K562 (cell line): ENCODE measurements at regions not wholly inside any gene's neighbourhood (a gene's known extent, or its start where the extent isn't known, plus 50 kb on each side); places are given as distances from the start of the nearest gene placed in this dataset.

Experiments
- ATAC-seq: fragments of 200-7000 bp; cut with Tn5 transposase; 3 replicates; pipeline ENCODE4 v1.9.1; 2020; ENCODE audit warnings: moderate library complexity
- BruUV-seq: library from RNA; stranded (reverse); fragments of 400-500 nt; replicated peaks from 2 replicates; lab custom pipeline; 2021; lab: Mats Ljungman, UMichigan
- CTCF ChIA-PET: fragments of 300-600 bp; formaldehyde crosslinking; extraction: SDS; loops from one replicate; lab custom pipeline; 2021; ENCODE audit warnings: low intra/inter-chr PET ratio; lab: Yijun Ruan, JAX
- POLR2A ChIA-PET: fragments of 300-600, 350-650 bp; sonication (Branson Sonifier 250); formaldehyde crosslinking; extraction: SDS; loops from one replicate; lab custom pipeline; 2021; ENCODE audit warnings: antibody characterized with exemption, inconsistent platforms; lab: Yijun Ruan, JAX
- DNase-seq, 4 experiments: peaks; one replicate each; pipeline versions ENCODE4 v3.0.0 to v3.0.0-alpha.2; 2011 to 2018; ENCODE audit warnings: low spot score in 3 of 4, mixed read lengths in 3 of 4; ENCODE audit errors: extremely low read depth in 1 of 4
- FAIRE-seq: peaks from 2 replicates; lab custom pipeline; 2011; peaks lifted over from hg19 to GRCh38; lab: Jason Lieb, UNC
- H2AFZ ChIP-seq: 2 replicates; pipeline ENCODE4 v1.6.0; 2011; ENCODE audit warnings: low read depth, low read length, control low read depth, inconsistent platforms
- H3K27ac ChIP-seq: fragments of 200-600 bp; 3 replicates; pipeline ENCODE4 v1.8.0; 2011; ENCODE audit warnings: low read depth, mild to moderate bottlenecking, control low read depth, inconsistent platforms, low read length, moderate library complexity, mixed read lengths; ENCODE audit errors: extremely low read depth
- H3K27me3 ChIP-seq, 2 experiments: fragments of 300-600 bp in 1 of 2; 2 replicates in 1 of 2; 3 replicates in 1 of 2; pipeline versions ENCODE4 v1.6.0 to v1.8.0; 2011; ENCODE audit warnings: inconsistent platforms in 2 of 2, low read length in 2 of 2, mild to moderate bottlenecking in 1 of 2, mixed read lengths in 1 of 2, moderate library complexity in 1 of 2; ENCODE audit not compliant: control insufficient read depth in 2 of 2, insufficient read depth in 2 of 2
- H3K36me3 ChIP-seq: fragments of 300-600 bp; 3 replicates; pipeline ENCODE4 v1.8.0; 2011; ENCODE audit warnings: mild to moderate bottlenecking, low read length, inconsistent platforms; ENCODE audit not compliant: control insufficient read depth, insufficient read depth
- H3K4me1 ChIP-seq, 2 experiments: fragments of 200-600 bp in 1 of 2; replicated peaks in 1 of 2; 2 replicates in 1 of 2; 3 replicates in 1 of 2; pipeline versions ENCODE4 v1.5.1 to v1.8.0; 2011; ENCODE audit warnings: inconsistent platforms in 2 of 2, low read length in 2 of 2, mild to moderate bottlenecking in 1 of 2, mixed read lengths in 1 of 2, moderate library complexity in 1 of 2; ENCODE audit not compliant: control insufficient read depth in 2 of 2, insufficient read depth in 2 of 2
- H3K4me2 ChIP-seq: 2 replicates; pipeline ENCODE4 v1.6.1; 2011; ENCODE audit warnings: low read length, control low read depth, inconsistent platforms, mixed read lengths; ENCODE audit not compliant: insufficient read depth
- H3K4me3 ChIP-seq: fragments of 200-600 bp; sonication (generic), shearing (Covaris generic); 2 replicates; pipeline ENCODE4 v1.5.1; 2016; ENCODE audit warnings: control low read depth, inconsistent platforms
- H3K79me2 ChIP-seq: fragments of 200-600 bp; 3 replicates; pipeline ENCODE4 v1.8.0; 2011; ENCODE audit warnings: low read length, inconsistent platforms; ENCODE audit not compliant: control insufficient read depth, insufficient read depth
- H3K9ac ChIP-seq, 2 experiments: 2 replicates each; pipeline versions ENCODE4 v1.6.0 to v1.6.1; 2011; ENCODE audit warnings: low read depth in 2 of 2, low read length in 2 of 2, control low read depth in 1 of 2, inconsistent platforms in 1 of 2, mild to moderate bottlenecking in 1 of 2, mixed read lengths in 1 of 2; ENCODE audit not compliant: insufficient read depth in 1 of 2
- H3K9me1 ChIP-seq: one replicate; pipeline ENCODE4 v1.6.0; 2011; ENCODE audit warnings: inconsistent platforms, mild to moderate bottlenecking, low read length, moderate library complexity; ENCODE audit not compliant: control insufficient read depth, insufficient read depth
- H3K9me3 ChIP-seq: replicated peaks from 2 replicates; pipeline ENCODE4 v1.5.1; 2011; ENCODE audit warnings: low read depth, low read length, inconsistent platforms; ENCODE audit not compliant: control insufficient read depth, insufficient read depth
- H4K20me1 ChIP-seq: replicated peaks from 2 replicates; pipeline ENCODE4 v1.6.1; 2011; ENCODE audit warnings: low read length, inconsistent platforms, mixed read lengths; ENCODE audit not compliant: control insufficient read depth, insufficient read depth
- BCL6 ChIP-seq: fragments of 250-450 bp; sonication (Bioruptor Pico); IDR thresholded peaks from 2 replicates; pipeline ENCODE4 v1.4.0; 2020
- EP300 ChIP-seq: IDR thresholded peaks from 2 replicates; pipeline ENCODE4 v1.6.1; 2012; ENCODE audit warnings: low read length, improper control_type of control experiment
- IRF2 ChIP-seq: sonication (generic); formaldehyde crosslinking; IDR thresholded peaks from 2 replicates; pipeline ENCODE4 v1.8.1; 2022; ENCODE audit warnings: mild to moderate bottlenecking, missing genetic modification reagents
- JUN ChIP-seq, 2 experiments: sonication (generic) in 1 of 2; formaldehyde crosslinking in 1 of 2; IDR thresholded peaks; 2 replicates each; pipeline versions ENCODE4 v1.6.1 to v1.8.0; 2012 to 2022; ENCODE audit warnings: borderline replicate concordance in 2 of 2, mild to moderate bottlenecking in 2 of 2, improper control_type of control experiment in 1 of 2, low read depth in 1 of 2, low read length in 1 of 2, missing genetic modification reagents in 1 of 2
- KDM2B ChIP-seq: fragments of 250-450 bp; sonication (Bioruptor Pico); IDR thresholded peaks from 2 replicates; pipeline ENCODE4 v1.8.0; 2021; ENCODE audit warnings: mild to moderate bottlenecking, moderate library complexity
- KLF16 ChIP-seq: IDR thresholded peaks from 2 replicates; pipeline ENCODE4 v1.6.1; 2016; ENCODE audit warnings: antibody characterized with exemption
- POU5F1 ChIP-seq: fragments of 150-350 bp; IDR thresholded peaks from 2 replicates; pipeline ENCODE4 v1.6.1; 2014; ENCODE audit warnings: borderline replicate concordance, low read length, low read depth, mild to moderate bottlenecking; ENCODE audit not compliant: partially characterized antibody
- PYGO2 ChIP-seq: fragments of 450-650 bp; IDR thresholded peaks from 2 replicates; pipeline ENCODE4 v1.6.1; 2016; ENCODE audit warnings: mild to moderate bottlenecking, missing genetic modification characterization, moderate library complexity, missing compliant biosample characterization
- TCF7L2 ChIP-seq: fragments of 150-350 bp; IDR thresholded peaks from 2 replicates; pipeline ENCODE4 v1.6.1; 2016; ENCODE audit warnings: low read depth, mild to moderate bottlenecking, low read length, moderate library complexity
- ZFP30 ChIP-seq: fragments of 250-450 bp; sonication (Bioruptor Pico); IDR thresholded peaks from 2 replicates; pipeline ENCODE4 v1.8.0; 2022; ENCODE audit warnings: moderate library complexity, mild to moderate bottlenecking, inconsistent platforms, borderline replicate concordance
- ZKSCAN3 ChIP-seq: fragments of 250-450 bp; sonication (Bioruptor Pico); IDR thresholded peaks from 2 replicates; pipeline ENCODE4 v1.4.0; 2020
- ZNF518B ChIP-seq: fragments of 250-450 bp; sonication (Bioruptor Pico); IDR thresholded peaks from 2 replicates; pipeline ENCODE4 v1.5.0; 2021; ENCODE audit warnings: mild to moderate bottlenecking, moderate library complexity
- ZNF668 ChIP-seq: fragments of 250-450 bp; sonication (Bioruptor Pico); IDR thresholded peaks from 2 replicates; pipeline ENCODE4 v1.8.0; 2022; ENCODE audit warnings: mild to moderate bottlenecking, inconsistent platforms
- WGBS: fragments of 100-300 bp; shearing (Covaris generic); methylation state at CpG from one replicate; pipeline ENCODE4 v1.1.6; 2016; ENCODE audit warnings: low coverage, mixed read lengths; ENCODE audit not compliant: insufficient coverage; ENCODE audit errors: missing lambda C conversion rate; 5-methylcytosine and 5-hydroxymethylcytosine counted together
- in situ Hi-C: fragments of 300-500 bp; cut with MboI; formaldehyde crosslinking; loops from 4 replicates; pipeline ENCODE4 v1.15.0; 2018; ENCODE audit warnings: inconsistent platforms, mixed read lengths
- intact Hi-C: fragments of 100-400 bp; cut with micrococcal nuclease; formaldehyde crosslinking; loops from 2 replicates; pipeline ENCODE4 v1.14.2; 2022
- TF ChIP-seq, protein P1 (sequence below): fragments of 450-650 bp; conservative IDR thresholded peaks from 2 replicates; pipeline ENCODE4 v1.6.1; 2016; ENCODE audit warnings: missing genetic modification characterization, low read depth, mild to moderate bottlenecking, missing compliant biosample characterization, moderate library complexity
- TF ChIP-seq, protein P2 (sequence below), 3 experiments: fragments of 200-800 bp in 1 of 3; fragments of 250-450 bp in 1 of 3; fragments of 450-650 bp in 1 of 3; sonication (Bioruptor Pico) in 1 of 3; sonication (Bioruptor generic) in 1 of 3; formaldehyde crosslinking in 1 of 3; IDR thresholded peaks; 2 replicates each; pipeline versions ENCODE4 v1.6.1 to v1.8.0; 2016 to 2022; ENCODE audit warnings: mild to moderate bottlenecking in 2 of 3, missing genetic modification characterization in 2 of 3, missing compliant biosample characterization in 1 of 3, moderate library complexity in 1 of 3

DNA sequence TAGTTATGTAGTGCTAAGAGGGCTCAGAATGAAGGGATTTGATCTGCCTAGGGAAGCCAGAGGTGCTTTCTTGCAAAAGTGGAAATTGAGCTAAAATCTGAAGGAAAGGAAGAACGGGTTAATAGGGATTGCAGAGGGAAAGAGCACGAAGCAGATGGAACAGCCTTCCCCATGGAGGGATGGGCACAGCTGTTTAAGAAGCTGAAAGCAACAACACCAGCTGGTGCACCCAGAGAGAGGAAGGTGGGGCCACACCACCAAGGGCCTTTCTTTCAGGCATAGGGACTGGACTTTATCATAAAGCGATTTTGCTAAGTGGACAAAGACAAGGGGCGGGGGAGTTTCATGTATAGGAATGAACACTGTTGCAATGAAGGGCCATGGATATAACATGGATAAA lies 65.8 kb upstream of the SNRPB2 start:
- no peaks in the 10 kb centered on the region for H4K20me1 ChIP-seq
- no peak overlapping the region for H2AFZ ChIP-seq
- no peak overlapping the region for H3K9ac ChIP-seq
- H3K4me3 ChIP-seq: no peak overlapping the region
- ATAC-seq: no peak
- H3K27me3 ChIP-seq: no peaks in the 10 kb centered on the region
- intact Hi-C loops (no loop called here), in situ Hi-C loops (no loop called here)
- WGBS: 10% methylated on average over 3 of the region's 4 CpGs
- H3K9me1 ChIP-seq: no peaks in the 10 kb centered on the region
- H3K27ac ChIP-seq: no peak overlapping the region
- no peaks in the 10 kb centered on the region; a peak in 1 of 5 replicates for H3K4me1 ChIP-seq
- no peaks in the 10 kb centered on the region for H3K9me3 ChIP-seq
- no peak overlapping the region for H3K4me2 ChIP-seq
- no TSS peak for BruUV-seq
- TF ChIP-seq ZNF668 (CRISPR knock-in tag) (no peak), ZKSCAN3 (CRISPR knock-in tag) (no peak), JUN (IDR thresholded peaks at IDR 0.05; ENCODE audit: borderline replicate concordance, low read depth, low read length) (no peak), JUN (CRISPR knock-in tag; IDR thresholded peaks at IDR 0.05; ENCODE audit: borderline replicate concordance) (no peak), PYGO2 (tag) (no peak), POU5F1 (no peak), TCF7L2 (no peak), KDM2B (CRISPR knock-in tag) (no peak), KLF16 (no peak), BCL6 (CRISPR knock-in tag) (no peak), EP300 (no peak), ZNF518B (CRISPR knock-in tag) (no peak), ZFP30 (CRISPR knock-in tag) (no peak), IRF2 (CRISPR knock-in tag) (no peak)
- TF ChIP-seq, protein P1, sequence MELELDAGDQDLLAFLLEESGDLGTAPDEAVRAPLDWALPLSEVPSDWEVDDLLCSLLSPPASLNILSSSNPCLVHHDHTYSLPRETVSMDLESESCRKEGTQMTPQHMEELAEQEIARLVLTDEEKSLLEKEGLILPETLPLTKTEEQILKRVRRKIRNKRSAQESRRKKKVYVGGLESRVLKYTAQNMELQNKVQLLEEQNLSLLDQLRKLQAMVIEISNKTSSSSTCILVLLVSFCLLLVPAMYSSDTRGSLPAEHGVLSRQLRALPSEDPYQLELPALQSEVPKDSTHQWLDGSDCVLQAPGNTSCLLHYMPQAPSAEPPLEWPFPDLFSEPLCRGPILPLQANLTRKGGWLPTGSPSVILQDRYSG (tag): no peak
- TF ChIP-seq, protein P2, sequence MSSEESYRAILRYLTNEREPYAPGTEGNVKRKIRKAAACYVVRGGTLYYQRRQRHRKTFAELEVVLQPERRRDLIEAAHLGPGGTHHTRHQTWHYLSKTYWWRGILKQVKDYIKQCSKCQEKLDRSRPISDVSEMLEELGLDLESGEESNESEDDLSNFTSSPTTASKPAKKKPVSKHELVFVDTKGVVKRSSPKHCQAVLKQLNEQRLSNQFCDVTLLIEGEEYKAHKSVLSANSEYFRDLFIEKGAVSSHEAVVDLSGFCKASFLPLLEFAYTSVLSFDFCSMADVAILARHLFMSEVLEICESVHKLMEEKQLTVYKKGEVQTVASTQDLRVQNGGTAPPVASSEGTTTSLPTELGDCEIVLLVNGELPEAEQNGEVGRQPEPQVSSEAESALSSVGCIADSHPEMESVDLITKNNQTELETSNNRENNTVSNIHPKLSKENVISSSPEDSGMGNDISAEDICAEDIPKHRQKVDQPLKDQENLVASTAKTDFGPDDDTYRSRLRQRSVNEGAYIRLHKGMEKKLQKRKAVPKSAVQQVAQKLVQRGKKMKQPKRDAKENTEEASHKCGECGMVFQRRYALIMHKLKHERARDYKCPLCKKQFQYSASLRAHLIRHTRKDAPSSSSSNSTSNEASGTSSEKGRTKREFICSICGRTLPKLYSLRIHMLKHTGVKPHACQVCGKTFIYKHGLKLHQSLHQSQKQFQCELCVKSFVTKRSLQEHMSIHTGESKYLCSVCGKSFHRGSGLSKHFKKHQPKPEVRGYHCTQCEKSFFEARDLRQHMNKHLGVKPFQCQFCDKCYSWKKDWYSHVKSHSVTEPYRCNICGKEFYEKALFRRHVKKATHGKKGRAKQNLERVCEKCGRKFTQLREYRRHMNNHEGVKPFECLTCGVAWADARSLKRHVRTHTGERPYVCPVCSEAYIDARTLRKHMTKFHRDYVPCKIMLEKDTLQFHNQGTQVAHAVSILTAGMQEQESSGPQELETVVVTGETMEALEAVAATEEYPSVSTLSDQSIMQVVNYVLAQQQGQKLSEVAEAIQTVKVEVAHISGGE (CRISPR knock-in tag; IDR thresholded peaks at IDR 0.05): no peak
- no peak for DNase-seq
- no peaks in the 10 kb centered on the region for H3K36me3 ChIP-seq
- no peaks in the 10 kb centered on the region for H3K79me2 ChIP-seq
- ChIA-PET CTCF (no interaction called here), POLR2A (no interaction called here)
- FAIRE-seq: no peak
